LNCaP clone FGC (cell line): ENCODE measurements at regions not wholly inside any gene's neighbourhood (a gene's known extent, or its start where the extent isn't known, plus 50 kb on each side); places are given as distances from the start of the nearest gene placed in this dataset.
A peak's percentile ranks its signal among the peaks of the same experiment; 100 is the strongest.

Experiments
- DNase-seq: peaks from one replicate; pipeline ENCODE4 v3.0.0-alpha.2; 2011; ENCODE audit warnings: low read depth
- H3K4me3 ChIP-seq: 2 replicates; pipeline ENCODE4 v1.5.1; 2011; ENCODE audit warnings: mild to moderate bottlenecking, low read depth, low read length, control low read depth
- CTCF ChIP-seq: IDR thresholded peaks from 2 replicates; pipeline ENCODE4 v1.5.1; 2012; ENCODE audit warnings: mild to moderate bottlenecking; ENCODE audit not compliant: control insufficient read depth, insufficient read depth; ENCODE audit errors: extremely low read depth

GRCh38 chr4:146124023-146124680, 51.4 kb upstream of the LSM6 start:
- DNase-seq: no peak

GRCh38 chr4:146123231-146123630, 52.3 kb upstream of the LSM6 start:
- DNase-seq: no peak
- TF ChIP-seq CTCF: no peak
- no peak overlapping the region for H3K4me3 ChIP-seq

More at GRCh38 chr4:146124023-146124680, 51.4 kb upstream of the LSM6 start:
- no peak overlapping the region for H3K4me3 ChIP-seq
- TF ChIP-seq CTCF: no peak

GRCh38 chr4:146122398-146122797, 53.1 kb upstream of the LSM6 start:
- DNase-seq: no peak
- H3K4me3 ChIP-seq: no peak overlapping the region
- no peak for TF ChIP-seq CTCF

DNA sequence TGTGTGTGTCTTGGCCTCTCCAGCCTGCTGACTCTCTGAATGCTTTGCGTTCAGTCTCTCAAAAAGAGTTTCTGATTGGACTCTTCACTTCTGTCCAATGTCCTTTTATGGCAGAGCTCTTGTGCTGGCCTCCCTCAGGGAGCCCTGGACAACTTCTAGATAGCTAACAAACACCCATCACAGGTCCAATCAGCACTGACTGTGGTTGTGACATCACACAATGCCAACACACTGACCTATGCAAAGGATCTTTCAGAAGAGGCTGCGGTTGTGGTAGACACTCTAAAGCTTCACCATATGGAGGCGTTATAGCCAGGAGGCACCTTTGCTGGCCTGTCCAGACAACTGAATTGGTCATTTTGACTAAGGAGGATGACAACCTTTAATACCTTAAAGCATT, 53.8 kb upstream of the LSM6 start:
- no peak overlapping the region for H3K4me3 ChIP-seq
- DNase-seq: peak; percentile 1
- TF ChIP-seq CTCF: no peak

DNA sequence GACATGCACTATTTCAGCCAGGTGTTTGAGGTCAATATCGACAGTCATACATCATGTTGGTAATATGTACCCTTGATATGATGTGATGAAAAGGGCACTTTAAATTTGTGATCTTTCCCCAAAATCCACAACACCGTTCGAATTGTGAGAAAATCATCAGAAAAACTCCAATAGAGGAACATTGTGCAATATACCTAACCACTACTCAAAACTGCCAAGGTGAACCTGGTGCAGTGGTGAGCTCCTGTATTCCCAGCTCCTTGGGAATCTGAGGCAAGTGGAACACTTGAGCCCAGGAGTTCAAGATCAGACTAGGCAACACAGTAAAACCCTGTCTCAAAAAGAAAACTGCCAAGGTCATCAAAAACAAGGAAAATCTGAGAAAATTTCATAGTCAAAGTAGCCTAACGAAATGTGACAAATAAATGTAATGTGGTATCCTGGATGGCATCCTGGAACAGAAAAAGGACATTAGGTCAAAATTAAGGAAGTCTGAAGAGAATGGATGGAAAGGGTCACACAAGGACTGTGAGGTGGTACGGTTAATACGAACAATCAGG, 55.6 kb upstream of the LSM6 start:
- H3K4me3 ChIP-seq: no peak overlapping the region
- no peak for TF ChIP-seq CTCF
- DNase-seq: no peak

DNA sequence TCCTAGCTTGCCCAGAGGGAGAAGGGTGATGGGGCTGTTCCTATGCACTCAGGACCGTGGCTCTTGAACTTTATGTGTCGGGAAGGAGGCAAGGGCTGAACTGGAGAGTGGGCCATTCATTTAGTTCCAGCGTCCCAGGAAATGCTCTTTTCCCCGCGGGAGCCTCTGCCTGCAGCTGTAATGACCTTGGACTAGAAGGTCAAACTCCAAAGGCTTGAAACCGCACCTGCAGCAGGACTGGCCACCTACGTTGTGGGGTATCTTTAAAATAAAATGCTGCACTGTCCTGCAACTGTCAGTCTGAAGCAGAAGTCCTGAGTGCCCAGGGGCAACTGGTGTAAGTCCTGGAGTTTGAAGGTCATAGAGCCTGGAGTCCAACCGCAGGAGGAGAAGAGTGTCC, 61.5 kb upstream of the LSM6 start:
- H3K4me3 ChIP-seq: no peak overlapping the region
- DNase-seq: no peak
- no peak for TF ChIP-seq CTCF

DNA sequence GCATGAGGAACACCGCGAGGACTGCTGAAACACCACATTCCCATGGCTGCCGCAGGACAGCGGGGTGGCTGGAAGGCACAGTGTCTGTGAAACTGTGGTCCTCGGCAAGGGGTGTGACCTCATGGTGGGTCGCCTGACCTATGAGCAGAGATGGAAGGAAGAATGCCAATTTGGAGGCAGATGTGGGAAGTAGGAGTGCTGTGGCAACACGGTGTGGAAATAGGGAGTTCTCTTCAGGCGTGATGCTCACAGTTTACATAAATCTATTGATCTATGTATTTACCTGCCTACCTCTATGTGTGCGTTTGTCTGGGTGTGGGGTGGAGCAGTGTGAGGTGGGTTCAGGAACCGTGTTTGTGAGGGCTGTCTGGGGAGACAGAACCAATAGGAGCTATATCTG, 62.3 kb upstream of the LSM6 start:
- no peak for DNase-seq
- TF ChIP-seq CTCF: no peak
- no peak overlapping the region for H3K4me3 ChIP-seq
